Stimulated activated CD4-positive, alpha-beta T cell treated with anti-CD3 and anti-CD28 coated beads, Interleukin-2, amount 100 ng/mL, for 24 hours (primary cell): ENCODE measurements at regions not wholly inside any gene's neighbourhood (a gene's known extent, or its start where the extent isn't known, plus 50 kb on each side); places are given as distances from the start of the nearest gene placed in this dataset.
"Not testable (repeated sequence)": the region's sequence is repeated elsewhere in the genome, so short reads cannot be mapped to it uniquely, and the experiment has no call there.

Experiments used
- DNase-seq, 2 donors: peaks; one replicate each; pipeline ENCODE4 v3.0.0-alpha.2; 2020

DNA sequence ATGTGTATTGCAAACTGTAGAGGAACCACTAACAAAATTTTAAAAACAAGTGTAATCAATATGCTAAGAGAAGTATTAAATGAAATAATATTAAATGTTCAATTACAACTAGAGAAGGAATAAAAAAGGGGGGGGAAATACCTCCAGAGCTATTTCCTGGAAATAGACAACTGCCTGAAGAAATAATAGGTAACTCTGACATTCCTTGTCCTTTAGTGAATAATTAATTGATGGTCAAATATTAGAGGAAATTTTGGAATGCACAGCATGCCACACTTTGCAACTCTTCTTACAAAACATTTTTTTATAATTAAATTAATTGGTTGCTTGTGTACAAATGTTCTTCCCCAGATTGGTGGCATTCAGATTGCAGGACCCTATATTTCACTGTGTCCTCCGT lies 342.6 kb upstream of the COL8A1 start:
- no peak for DNase-seq

DNA sequence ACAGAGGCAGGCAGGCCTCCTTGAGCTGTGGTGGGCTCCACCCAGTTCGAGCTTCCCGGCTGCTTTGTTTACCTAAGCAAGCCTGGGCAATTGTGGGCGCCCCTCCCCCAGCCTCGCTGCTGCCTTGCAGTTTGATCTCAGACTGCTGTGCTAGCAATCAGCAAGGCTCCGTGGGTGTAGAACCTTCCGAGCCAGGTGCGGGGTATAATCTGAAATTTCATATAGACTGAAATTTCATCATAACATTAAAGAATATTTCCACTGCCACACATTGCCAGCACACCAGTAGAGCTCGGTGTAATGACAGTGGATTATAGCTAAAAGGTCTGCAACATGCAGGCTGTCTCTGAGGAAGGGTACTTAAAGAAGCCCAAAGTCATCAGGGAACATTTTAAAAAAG lies 344.3 kb upstream of the COL8A1 start:
- not testable (repeated sequence) for DNase-seq

DNA sequence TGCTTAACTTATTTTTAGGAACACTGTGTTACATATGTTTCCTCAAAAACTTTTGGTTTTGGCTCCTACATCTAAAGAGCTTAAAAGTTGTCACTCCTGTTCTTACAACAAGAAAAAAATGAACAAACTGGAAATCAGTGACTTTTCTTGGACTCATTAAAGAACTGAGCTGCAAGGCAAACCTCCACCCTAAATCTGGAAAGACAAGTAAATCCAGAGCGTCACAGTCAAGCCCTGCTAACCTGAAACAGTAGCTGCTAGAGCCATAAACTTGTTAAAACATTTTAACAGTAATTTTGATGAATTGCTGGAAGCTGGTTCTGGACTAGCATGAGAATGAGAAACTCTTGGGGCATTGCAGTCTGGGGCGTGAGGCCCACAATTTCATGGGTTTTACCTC lies 350.5 kb upstream of the COL8A1 start:
- no peak for DNase-seq

DNA sequence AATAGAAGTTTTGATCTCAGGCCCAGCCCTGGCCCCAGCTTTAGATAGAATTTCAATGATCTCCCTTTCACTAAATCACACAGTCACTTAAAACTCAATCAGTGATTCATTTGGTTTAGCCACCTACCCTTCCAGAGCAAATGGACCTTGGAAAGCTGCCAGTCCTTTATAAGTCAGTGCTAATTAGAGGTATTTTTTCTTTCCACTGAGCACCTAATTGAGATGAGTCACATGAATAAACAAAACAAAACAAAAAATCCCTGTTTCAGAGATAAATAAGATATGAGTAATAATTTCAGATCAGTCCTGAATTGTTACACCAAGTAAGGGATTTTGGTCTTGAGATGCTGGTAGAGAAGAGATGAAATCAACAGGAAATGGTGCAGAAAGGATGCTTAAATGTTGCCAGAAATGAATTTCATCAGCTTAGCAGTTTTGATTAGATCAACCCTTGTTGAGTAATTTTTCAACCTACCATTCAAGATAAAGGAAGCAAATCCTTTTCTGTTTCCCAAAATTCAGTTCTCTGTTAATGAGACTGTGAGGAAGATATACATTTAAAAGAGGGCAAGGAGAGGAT lies 352.0 kb upstream of the COL8A1 start:
- DNase-seq = no peak

DNA sequence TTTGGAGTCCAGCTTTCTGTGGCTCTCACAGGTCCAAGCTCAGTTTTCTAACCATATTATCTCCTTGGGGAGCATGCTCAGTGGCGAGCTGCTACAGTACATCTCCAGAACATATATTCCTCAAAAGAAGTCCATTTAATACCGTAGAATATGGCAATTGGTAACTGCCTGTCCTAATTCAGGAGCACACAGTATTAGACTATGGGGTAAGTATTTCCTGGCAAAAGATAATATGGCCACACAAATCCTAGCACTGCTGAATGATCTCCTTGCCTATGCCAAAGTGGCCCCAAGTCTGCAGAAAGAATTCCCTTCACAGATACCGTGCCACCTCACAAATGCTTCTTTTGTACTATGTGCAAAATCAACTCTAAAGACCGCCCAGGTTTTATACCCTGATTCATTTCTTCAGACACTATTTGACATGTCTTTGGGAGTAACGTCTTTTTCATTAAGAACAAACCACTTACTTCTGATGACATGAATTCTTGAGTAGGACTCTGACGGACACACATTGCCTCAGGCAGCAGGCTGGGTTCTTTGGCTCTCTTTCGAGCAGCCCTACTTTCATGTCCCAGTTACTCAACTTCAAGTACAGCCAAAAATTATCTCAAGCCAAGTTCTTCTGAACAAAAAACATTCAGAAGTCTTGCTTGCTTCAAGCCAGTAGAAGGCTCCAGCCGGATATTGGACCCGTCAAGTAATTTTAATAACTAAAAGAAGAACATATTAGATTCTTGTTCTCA lies 368.3 kb upstream of the DCBLD2 start:
- DNase-seq = no peak

DNA sequence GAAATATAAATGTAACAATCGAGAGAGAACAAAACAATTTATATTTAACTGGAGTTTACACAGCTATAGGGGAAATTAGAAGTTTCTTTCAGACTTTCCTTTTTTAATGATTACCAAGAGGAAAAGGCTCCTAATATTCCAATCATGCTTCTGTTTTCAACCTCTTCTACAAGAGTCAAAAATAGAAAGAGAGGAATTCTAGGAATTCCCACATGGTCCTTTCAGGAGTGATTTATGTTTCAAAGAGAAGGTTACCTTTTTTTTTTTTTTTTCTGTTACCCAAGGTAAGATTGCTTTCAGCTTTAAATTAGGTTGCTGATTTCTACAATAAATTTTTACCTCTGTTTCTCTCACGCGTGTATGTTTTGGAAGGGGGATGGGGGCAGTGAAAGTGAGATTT lies 355.3 kb upstream of the DCBLD2 start:
- DNase-seq = no peak

DNA sequence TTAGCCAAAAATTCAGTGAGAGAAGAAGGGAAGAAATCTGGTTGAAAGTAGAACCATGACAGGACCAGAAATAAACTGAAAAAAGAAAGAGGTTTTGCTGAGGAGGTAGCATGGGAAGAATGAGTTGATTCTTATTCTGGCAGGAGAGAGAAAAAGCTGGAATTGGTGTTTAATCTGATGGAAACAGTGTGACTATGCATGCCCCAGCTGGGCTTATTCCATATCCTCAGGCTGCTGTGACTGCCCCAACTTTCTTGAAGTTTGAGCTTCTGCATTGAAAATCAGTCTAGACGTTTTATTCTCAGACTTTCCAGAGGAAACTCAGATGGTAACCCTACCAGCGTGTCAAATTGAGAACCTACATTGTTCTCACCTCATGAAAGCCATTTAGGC lies 352.5 kb upstream of the DCBLD2 start:
- DNase-seq = no peak

DNA sequence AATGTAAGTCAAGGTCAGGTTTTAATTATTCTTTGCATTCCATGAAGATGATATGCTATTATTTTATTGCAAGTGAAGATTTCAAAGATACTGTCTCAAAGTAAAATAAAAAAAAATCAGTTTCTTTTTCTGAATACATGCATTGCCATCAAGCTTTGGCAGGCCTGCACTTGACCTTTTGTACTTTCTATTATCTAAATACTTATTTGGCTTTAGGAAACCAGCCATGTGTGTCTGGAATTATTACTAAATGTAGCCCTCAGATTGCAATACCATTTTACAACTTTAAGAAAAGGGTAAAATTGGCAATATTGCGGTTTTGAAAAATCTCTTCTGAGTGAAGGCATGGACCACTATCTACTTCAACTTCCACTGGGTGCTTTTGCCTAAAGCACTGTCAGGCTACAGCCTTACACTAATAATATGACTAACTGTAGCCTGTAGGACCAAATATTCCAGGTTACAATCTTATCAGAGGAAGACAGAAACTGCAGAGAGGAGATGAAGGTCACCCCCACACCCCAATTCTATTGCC lies 349.4 kb upstream of the DCBLD2 start:
- DNase-seq = no peak

DNA sequence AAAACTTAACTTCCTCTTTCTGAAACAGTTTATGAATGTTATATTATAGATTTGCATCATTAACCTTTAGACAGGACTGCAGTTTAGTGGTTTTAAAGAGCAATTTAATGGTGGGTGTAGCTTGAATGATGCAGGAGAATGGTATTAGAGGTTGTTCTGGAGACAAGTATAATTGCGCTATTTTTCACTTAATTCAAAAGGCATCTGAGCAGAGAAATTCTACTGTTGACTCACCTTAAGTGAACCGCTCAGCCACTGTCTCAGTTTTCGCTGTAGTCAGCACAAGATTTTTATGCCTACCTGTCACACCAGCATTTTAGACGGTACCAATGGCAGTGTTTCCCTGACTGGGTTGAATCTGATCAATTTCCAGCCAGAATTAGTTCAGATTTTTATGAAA lies 348.8 kb upstream of the DCBLD2 start:
- no peak for DNase-seq

DNA sequence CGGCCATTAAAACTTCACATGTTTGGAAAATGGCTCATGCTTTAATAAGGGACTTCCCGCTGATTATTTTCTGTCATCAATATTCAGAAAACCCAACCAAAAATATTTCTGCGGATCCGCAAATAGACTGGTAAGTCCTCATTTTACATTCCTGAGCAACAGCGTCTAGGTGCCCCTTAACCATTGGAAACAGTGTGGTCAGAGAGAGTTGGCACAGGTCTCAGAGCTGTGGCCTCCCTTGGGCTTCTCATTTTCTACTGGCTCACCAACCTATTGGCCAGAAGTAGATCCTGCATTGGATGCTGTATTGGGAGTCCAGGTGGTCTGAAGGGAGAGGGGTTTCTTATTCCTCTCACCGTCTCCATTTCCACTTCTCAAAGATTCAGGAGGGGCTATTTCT lies 348.1 kb upstream of the DCBLD2 start:
- no peak for DNase-seq

DNA sequence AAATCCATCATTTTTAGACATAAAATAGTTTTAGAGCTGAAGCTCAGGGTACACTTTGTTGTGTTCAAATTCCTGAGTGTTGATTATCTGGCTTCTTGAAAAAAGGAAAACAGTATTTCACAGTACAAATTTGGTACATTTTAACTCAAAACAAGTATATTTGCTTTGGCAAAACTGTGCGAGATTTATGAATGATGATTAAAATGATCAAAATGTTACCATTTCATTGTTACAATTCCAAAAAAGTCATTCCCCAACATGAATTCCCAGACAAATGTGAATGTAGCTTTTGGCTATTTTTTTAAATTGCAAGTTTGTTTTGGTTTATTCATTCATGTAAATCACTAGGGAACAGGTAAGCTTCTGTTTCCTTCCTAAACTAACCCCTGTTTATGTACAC lies 347.4 kb upstream of the DCBLD2 start:
- no peak for DNase-seq

DNA sequence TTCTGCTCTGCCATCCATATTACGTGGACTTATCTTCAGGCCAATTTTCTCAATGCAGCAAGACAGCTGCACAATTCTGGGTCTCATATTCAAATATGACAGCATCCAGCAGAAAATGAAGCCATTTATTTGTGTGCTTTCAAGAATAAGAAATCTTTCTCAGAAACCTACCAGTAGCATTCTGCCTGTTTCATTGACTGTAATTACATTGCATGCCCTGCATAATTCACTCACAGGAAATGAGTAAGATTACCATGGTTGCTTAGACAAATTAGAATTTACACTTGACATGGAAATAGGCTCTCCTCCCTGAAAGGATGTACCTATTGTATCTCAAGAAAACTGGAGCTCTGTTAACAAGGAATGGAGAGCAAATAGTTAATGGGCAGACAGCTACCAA lies 346.6 kb upstream of the DCBLD2 start:
- DNase-seq = no peak

DNA sequence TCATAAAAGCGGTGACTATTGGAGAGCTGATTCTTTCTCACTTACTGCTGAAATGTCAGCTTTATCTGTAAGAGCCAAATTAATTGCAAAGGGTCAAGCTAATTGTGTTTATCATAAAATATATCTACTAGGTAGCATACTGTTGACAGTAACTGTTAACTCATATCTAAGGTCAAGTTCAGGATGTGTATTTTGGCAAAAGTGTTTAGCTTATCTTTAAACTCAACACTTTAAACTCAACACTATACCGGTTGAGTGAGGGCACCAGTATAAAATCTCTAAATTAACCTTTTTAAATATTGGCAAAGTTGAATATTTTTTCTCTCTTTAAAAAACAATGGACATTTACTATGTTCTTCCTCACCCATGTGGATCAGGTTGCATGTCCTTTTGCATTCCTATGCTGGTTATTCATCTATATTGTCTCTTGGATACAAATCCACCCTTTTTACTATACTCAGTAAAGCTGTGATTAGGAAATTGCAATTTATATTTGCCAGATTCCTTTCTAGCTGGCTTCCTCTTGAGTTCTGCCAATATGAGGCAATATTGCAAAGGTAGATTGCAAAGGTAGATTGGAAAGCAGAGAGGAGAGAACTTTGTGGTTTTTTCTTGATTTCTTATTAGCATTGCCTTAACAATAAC lies 344.6 kb upstream of the DCBLD2 start:
- no peak for DNase-seq

DNA sequence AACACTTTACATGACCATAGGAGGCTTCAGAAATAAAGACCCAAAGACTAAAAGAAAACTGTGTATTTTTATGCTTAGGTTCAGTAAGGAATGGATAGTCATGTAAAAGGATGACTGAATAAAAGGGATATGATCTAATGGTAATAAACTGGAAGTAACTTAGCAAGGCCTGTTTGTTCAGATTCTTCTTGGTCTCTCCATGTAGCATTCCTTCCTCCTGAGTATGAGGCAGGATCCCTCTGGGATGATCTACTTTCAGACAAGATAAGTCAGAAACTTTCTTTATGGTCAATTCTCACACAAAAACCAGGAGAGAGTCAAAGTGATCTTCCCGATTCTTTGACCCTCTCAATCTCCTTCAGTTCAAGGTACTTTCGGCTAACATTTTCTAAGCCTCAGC lies 340.8 kb upstream of the DCBLD2 start:
- no peak for DNase-seq

DNA sequence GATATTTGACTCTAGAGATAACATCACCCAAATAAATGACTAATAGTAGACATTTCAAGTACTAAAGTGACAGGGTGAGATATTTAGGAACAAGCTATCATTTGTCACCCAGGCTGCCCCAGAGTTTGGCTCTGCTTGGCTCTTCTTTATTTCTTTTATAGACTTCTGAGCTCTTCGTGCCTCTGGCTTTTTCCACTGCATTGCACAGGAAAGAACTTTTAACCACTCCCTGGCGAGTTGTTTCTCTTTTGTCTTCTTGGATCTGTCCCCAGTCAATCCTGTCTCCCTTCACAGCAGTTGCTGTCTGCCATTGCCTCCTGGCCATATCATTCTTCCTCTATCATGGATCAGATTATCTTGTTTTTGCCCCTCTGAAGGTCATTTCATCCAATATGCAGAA lies 339.2 kb upstream of the DCBLD2 start:
- DNase-seq = no peak

DNA sequence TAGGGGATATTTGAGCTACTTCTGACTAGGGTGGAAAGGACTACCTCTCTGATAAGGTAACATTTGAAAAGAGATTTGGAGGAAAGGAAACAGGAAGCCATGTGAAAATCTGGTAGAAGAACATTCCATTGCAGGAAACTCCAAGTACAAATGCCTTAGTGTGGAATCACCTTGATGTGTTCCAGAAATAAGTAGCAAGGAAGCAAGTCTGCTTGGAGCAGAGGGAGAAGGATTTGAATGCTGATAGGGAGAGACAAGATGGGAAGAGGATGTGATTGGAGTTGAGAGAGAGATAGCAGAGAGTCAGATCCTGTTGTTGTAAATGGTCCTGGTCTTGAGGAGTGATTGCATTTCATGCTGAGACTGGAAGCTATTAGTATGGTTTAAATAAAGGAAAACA lies 335.1 kb upstream of the DCBLD2 start:
- no peak for DNase-seq

DNA sequence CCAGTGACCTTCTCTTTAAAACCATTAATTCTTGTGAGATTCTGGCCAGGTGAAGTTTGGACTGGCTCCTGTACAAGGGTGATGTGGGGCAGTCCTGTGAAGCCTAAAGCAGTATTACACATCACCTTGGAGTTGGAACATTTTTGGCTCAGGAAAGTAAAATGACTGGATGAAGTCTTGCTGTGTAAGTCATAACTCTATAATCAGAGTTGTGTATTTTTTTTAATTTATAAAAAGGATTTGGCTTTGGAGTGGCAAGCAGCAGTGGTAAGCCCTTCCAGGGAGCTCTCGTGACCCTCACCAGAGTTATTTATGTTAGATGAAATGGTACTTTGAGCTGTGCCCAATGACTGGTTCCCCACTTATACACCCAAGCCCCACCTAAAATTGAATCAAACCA lies 331.2 kb upstream of the DCBLD2 start:
- no peak for DNase-seq

DNA sequence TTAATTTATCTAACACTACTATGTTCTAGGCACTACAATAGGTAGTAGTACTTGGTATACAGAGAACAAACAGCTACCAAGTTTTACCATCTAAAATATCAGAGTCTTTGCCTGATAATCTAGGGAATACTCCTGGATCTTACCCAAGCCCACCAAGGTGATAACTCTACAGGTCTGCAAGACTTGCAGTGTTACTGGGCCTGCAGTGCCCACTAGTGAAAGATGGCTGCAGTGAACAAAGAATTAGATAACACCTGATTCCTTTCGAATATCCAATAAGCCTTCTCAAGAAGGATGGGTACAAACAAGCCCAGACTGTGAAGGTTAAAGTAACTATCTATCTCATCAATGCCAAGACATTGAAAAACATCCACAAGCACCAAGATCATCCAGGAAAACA lies 317.0 kb upstream of the DCBLD2 start:
- DNase-seq = no peak

DNA sequence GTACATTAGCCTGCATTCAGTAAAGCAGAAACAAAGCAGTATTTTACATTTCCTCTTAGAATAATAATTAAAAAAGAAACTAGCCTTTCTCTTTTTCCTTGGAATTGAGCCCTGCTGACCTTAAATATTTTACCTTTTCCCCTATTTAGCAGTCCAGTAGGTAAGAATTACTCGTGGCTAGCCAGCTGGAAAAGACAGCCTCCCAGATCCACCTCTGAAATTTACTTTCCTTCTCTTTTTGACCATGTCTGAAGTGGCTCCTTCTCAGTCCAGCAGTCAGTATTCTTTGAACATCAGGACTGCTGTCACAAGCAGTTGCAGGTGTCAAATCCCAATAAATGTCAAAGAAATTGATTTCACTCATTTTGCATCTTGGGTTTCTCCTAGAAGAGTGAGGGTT lies 311.5 kb upstream of the DCBLD2 start:
- DNase-seq = no peak

DNA sequence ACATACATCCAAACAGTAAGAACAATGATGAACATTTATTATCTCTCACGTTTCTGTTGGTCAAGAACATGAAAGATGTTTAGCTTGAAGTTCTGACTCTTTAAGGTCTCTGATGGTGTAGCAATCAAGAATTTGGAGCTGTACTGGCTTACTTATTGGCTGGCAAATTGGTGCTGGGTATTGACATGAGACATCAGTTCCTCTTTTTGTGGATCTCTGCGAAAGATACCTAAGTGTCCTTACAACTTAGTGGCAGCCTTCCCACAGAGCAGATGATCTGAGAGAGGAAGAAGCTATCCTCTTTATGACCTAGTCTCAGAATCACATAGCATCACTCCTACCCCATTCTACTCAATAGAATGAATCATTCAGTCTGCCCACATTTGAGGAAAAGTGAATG lies 309.8 kb upstream of the DCBLD2 start:
- DNase-seq = no peak

DNA sequence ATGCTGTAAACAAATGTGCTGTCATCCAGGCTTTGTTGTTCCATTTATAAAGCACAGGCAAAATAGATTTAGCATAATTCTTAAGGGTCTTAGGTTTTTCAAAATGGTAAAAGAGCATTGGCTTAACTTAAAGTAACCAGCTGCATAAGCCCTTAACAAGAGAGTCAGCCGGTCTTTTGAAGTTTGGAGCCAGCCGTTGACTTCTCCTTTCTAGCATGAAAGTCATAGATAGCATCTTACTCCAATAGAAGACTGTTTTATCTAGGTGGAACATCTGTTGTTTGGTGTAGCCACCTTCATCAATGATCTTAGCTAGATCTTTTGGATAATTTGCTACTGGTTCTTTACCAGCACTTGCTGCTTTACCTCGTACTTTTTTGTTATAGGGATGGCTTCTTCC lies 297.5 kb upstream of the DCBLD2 start:
- no peak for DNase-seq

DNA sequence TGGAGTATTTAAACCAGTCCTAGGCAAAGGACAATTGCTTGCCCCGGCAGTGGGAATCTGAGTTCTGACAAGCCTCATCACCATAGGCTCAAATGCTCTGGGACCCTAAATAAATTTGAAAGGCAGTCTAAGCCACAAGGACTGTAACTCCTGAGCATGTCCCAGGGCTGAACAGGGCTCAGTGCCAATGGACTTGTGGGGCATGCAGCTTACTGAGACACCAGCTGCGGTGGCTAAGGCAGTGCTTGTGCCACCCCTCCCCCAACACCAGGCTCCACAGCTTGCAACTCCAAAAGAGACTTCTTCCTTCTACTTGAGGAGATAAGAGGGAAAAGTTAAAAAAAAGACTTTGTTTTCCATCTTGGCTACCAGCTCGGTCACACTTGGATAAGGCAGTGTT lies 289.7 kb upstream of the DCBLD2 start:
- no peak for DNase-seq

DNA sequence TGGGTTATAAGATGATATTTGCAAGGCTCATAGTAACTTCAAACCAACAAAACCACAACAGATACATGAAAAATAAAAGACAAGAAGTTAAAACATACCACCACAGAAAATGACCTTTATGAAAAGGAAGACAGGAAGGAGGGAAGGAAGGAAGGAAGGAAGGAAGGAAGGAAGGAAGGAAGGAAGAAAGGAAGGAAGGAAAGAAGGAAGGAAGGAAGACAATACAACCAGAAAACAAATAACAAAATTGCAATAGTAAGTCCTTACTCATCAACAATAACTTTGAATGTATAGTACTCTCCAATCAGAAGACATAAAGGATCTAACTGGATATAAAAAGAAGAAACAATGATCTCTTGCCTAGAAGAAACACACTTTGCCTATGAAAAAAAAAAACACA lies 287.4 kb upstream of the DCBLD2 start:
- no peak for DNase-seq

DNA sequence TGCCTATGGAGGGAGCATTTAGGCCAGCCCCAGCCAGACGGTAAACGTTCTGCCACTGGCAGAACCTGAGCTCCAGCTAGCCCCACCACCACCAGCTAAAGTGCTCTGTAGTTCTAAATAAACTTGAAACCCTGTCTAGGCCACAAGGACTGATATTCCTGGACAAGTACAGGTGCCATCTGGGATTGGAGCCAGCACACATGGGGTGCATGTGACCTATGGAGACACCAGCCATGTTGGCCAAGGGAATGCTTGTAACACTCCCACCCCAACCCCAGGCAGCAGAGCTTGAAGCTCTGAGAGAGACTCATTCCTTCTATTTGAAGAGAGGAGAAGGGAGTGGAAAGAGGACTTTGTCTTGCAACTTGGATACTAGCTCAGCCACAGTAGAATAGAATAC lies 284.5 kb upstream of the DCBLD2 start:
- DNase-seq = no peak
